H9 (cell line): ENCODE measurements at regions not wholly inside any gene's neighbourhood (a gene's known extent, or its start where the extent isn't known, plus 50 kb on each side); places are given as distances from the start of the nearest gene placed in this dataset.

Experiments used
- DNase-seq: peaks from one replicate; pipeline ENCODE4 v3.0.0-alpha.2; 2017
- H2AFZ ChIP-seq: one replicate; pipeline ENCODE4 v1.6.1; 2013; ENCODE audit warnings: mild to moderate bottlenecking, low read length, control low read depth, moderate library complexity
- H2AK5ac ChIP-seq: 2 replicates; pipeline ENCODE4 v1.6.1; 2013; ENCODE audit warnings: low read length, control low read depth, mixed read lengths; ENCODE audit not compliant: insufficient read length
- H2BK120ac ChIP-seq: one replicate; pipeline ENCODE4 v1.6.1; 2013; ENCODE audit warnings: low read depth, mild to moderate bottlenecking, low read length, control low read depth, inconsistent platforms; ENCODE audit not compliant: poor library complexity, severe bottlenecking
- H2BK12ac ChIP-seq: 2 replicates; pipeline ENCODE4 v1.6.1; 2013; ENCODE audit warnings: low read length, control low read depth, mixed read lengths, low read depth; ENCODE audit not compliant: insufficient read length
- H2BK15ac ChIP-seq: 2 replicates; pipeline ENCODE4 v1.6.1; 2013; ENCODE audit warnings: low read depth, low read length, control low read depth
- H2BK20ac ChIP-seq: one replicate; pipeline ENCODE4 v1.6.1; 2013; ENCODE audit warnings: low read depth, mild to moderate bottlenecking, low read length, control low read depth, inconsistent platforms; ENCODE audit not compliant: poor library complexity, severe bottlenecking
- H2BK5ac ChIP-seq: 2 replicates; pipeline ENCODE4 v1.6.1; 2013; ENCODE audit warnings: low read length, control low read depth, mixed read lengths; ENCODE audit not compliant: insufficient read length
- H3K14ac ChIP-seq: 2 replicates; pipeline ENCODE4 v1.6.1; 2013; ENCODE audit warnings: low read length, control low read depth; ENCODE audit not compliant: insufficient read depth
- H3K18ac ChIP-seq: 2 replicates; pipeline ENCODE4 v1.6.1; 2013; ENCODE audit warnings: low read depth, mild to moderate bottlenecking, mixed read lengths, low read length, control low read depth; ENCODE audit not compliant: insufficient read length
- H3K23ac ChIP-seq: 2 replicates; pipeline ENCODE4 v1.6.1; 2013; ENCODE audit warnings: low read length, control low read depth, mixed read lengths, low read depth; ENCODE audit not compliant: insufficient read length
- H3K23me2 ChIP-seq: 2 replicates; pipeline ENCODE4 v1.6.1; 2013; ENCODE audit warnings: low read depth, mild to moderate bottlenecking, mixed read lengths, low read length, control low read depth; ENCODE audit not compliant: insufficient read length, poor library complexity, severe bottlenecking
- H3K27ac ChIP-seq: 2 replicates; pipeline ENCODE4 v1.5.1; 2013; ENCODE audit warnings: low read length, control low read depth, mixed read lengths, low read depth; ENCODE audit not compliant: insufficient read length
- H3K27me3 ChIP-seq: 2 replicates; pipeline ENCODE4 v1.6.1; 2013; ENCODE audit warnings: low read length, control low read depth, inconsistent platforms; ENCODE audit not compliant: insufficient read depth
- H3K4ac ChIP-seq: 2 replicates; pipeline ENCODE4 v1.6.1; 2013; ENCODE audit warnings: low read depth, mild to moderate bottlenecking, control low read depth, inconsistent platforms, low read length, moderate library complexity
- H3K4me1 ChIP-seq: 2 replicates; pipeline ENCODE4 v1.6.1; 2013; ENCODE audit warnings: low read length, control low read depth, inconsistent platforms; ENCODE audit not compliant: insufficient read depth
- H3K4me2 ChIP-seq: 2 replicates; pipeline ENCODE4 v1.6.1; 2013; ENCODE audit warnings: low read length, control low read depth, mixed read lengths; ENCODE audit not compliant: insufficient read length, insufficient read depth
- H3K56ac ChIP-seq: 2 replicates; pipeline ENCODE4 v1.6.1; 2013; ENCODE audit warnings: low read depth, mild to moderate bottlenecking, mixed read lengths, low read length, control low read depth; ENCODE audit not compliant: insufficient read length
- H3K79me1 ChIP-seq: 2 replicates; pipeline ENCODE4 v1.6.1; 2013; ENCODE audit warnings: low read depth, mild to moderate bottlenecking, moderate library complexity, low read length, control low read depth, inconsistent platforms; ENCODE audit not compliant: insufficient read depth, poor library complexity, severe bottlenecking
- H3K79me2 ChIP-seq: 2 replicates; pipeline ENCODE4 v1.6.1; 2013; ENCODE audit warnings: low read length, control low read depth, inconsistent platforms; ENCODE audit not compliant: insufficient read depth
- H3K9ac ChIP-seq: 2 replicates; pipeline ENCODE4 v1.6.1; 2013; ENCODE audit warnings: low read length, control low read depth, mixed read lengths; ENCODE audit not compliant: insufficient read length; ENCODE audit errors: extremely low read depth
- H3K9me3 ChIP-seq: one replicate; pipeline ENCODE4 v1.6.1; 2013; ENCODE audit warnings: low read depth, low read length, inconsistent platforms; ENCODE audit not compliant: control insufficient read depth
- H3T11ph ChIP-seq: one replicate; pipeline ENCODE4 v1.6.1; 2013; ENCODE audit warnings: mild to moderate bottlenecking, low read length, control low read depth, inconsistent platforms
- H4K20me1 ChIP-seq: one replicate; pipeline ENCODE4 v1.6.1; 2013; ENCODE audit not compliant: control insufficient read depth, insufficient read length, insufficient read depth
- H4K5ac ChIP-seq: 2 replicates; pipeline ENCODE4 v1.6.1; 2013; ENCODE audit warnings: low read depth, mild to moderate bottlenecking, mixed read lengths, low read length, control low read depth; ENCODE audit not compliant: insufficient read length
- H4K8ac ChIP-seq: replicated peaks from 2 replicates; pipeline ENCODE4 v1.6.1; 2013; ENCODE audit warnings: low read length, control low read depth, mixed read lengths, low read depth; ENCODE audit not compliant: insufficient read length
- H4K91ac ChIP-seq: 2 replicates; pipeline ENCODE4 v1.6.1; 2013; ENCODE audit warnings: low read depth, mild to moderate bottlenecking, moderate library complexity, mixed read lengths, low read length, control low read depth; ENCODE audit not compliant: insufficient read length
- H3K27ac Mint-ChIP-seq, 3 experiments: 2 replicates in 2 of 3; 3 replicates in 1 of 3; pipeline ENCODE4 v1.8.0; 2020 to 2021; ENCODE audit warnings: mixed read lengths in 3 of 3, mild to moderate bottlenecking in 1 of 3, moderate library complexity in 1 of 3
- H3K27me3 Mint-ChIP-seq: 2 replicates; pipeline ENCODE4 v1.8.0; 2021; ENCODE audit warnings: low read depth, mild to moderate bottlenecking, moderate library complexity, mixed read lengths
- H3K36me3 Mint-ChIP-seq, 3 experiments: 2 replicates in 2 of 3; 3 replicates in 1 of 3; pipeline ENCODE4 v1.8.0; 2020 to 2021; ENCODE audit warnings: low read depth in 3 of 3, mixed read lengths in 3 of 3; ENCODE audit not compliant: insufficient read depth in 1 of 3
- H3K4me1 Mint-ChIP-seq, 2 experiments: 2 replicates each; pipeline ENCODE4 v1.8.0; 2020; ENCODE audit warnings: mixed read lengths in 2 of 2
- H3K4me3 Mint-ChIP-seq, 2 experiments: 2 replicates in 1 of 2; 3 replicates in 1 of 2; pipeline ENCODE4 v1.8.0; 2020 to 2021; ENCODE audit warnings: mild to moderate bottlenecking in 2 of 2, mixed read lengths in 2 of 2, moderate library complexity in 1 of 2
- H3K9me3 Mint-ChIP-seq, 2 experiments: 2 replicates in 1 of 2; 3 replicates in 1 of 2; pipeline ENCODE4 v1.8.0; 2020; ENCODE audit warnings: mild to moderate bottlenecking in 2 of 2, mixed read lengths in 2 of 2, moderate library complexity in 1 of 2
- WGBS: extraction: QIAGEN DNeasy Blood & Tissue Kit; methylation state at CpG from one replicate; pipeline ENCODE4 v1.1.7; 2013; ENCODE audit warnings: missing lambda C conversion rate, low lambda C conversion rate, mixed read lengths; ENCODE audit not compliant: insufficient read length; ENCODE audit errors: extremely low coverage; 5-methylcytosine and 5-hydroxymethylcytosine counted together
- TF ChIP-seq, protein P1 (sequence below): fragments of 200-600 bp; sonication (generic); conservative IDR thresholded peaks from 3 replicates; pipeline ENCODE4 v1.8.0; 2021; ENCODE audit warnings: antibody characterized with exemption, mild to moderate bottlenecking

- Mint-ChIP-seq H3K4me3 (no peak overlapping the region; a peak in 1 of 5 replicates), H3K27ac (no peak overlapping the region; a peak in 1 of 7 replicates), H3K27me3 (no peaks in the 10 kb centered on the region), H3K9me3 (no peaks in the 10 kb centered on the region; a peak in 1 of 5 replicates), H3K4me1 (peaks cover 11 to 19% of the 10 kb centered on the region in 2 experiments), H3K36me3 (no peaks in the 10 kb centered on the region)
- Histone ChIP-seq H4K20me1 (no peaks in the 10 kb centered on the region), H3K79me1 (no peaks in the 10 kb centered on the region), H2BK15ac (no peak overlapping the region), H3K79me2 (no peaks in the 10 kb centered on the region), H3K4me2 (no peak overlapping the region), H3K18ac (no peak overlapping the region), H3K23me2 (no peaks in the 10 kb centered on the region), H3K56ac (no peak overlapping the region), H2BK5ac (no peak overlapping the region), H3K27me3 (no peaks in the 10 kb centered on the region), H3K23ac (no peak overlapping the region), H2AK5ac (no peak overlapping the region), H4K5ac (no peak overlapping the region), H3K9ac (no peak overlapping the region), H4K91ac (no peak overlapping the region), H3T11ph (no peak overlapping the region), H2BK120ac (no peak overlapping the region), H3K9me3 (no peaks in the 10 kb centered on the region), H2BK12ac (no peak overlapping the region), H3K4ac (no peak overlapping the region), H3K14ac (no peak overlapping the region), H4K8ac (no peak overlapping the region), H2AFZ (no peak overlapping the region), H3K4me1 (no peaks in the 10 kb centered on the region), H3K27ac (no peak overlapping the region), H2BK20ac (no peak overlapping the region)
- no CpG with 5 or more reads among the region's 2 CpGs for WGBS
- no peak for DNase-seq
- TF ChIP-seq, protein P1, sequence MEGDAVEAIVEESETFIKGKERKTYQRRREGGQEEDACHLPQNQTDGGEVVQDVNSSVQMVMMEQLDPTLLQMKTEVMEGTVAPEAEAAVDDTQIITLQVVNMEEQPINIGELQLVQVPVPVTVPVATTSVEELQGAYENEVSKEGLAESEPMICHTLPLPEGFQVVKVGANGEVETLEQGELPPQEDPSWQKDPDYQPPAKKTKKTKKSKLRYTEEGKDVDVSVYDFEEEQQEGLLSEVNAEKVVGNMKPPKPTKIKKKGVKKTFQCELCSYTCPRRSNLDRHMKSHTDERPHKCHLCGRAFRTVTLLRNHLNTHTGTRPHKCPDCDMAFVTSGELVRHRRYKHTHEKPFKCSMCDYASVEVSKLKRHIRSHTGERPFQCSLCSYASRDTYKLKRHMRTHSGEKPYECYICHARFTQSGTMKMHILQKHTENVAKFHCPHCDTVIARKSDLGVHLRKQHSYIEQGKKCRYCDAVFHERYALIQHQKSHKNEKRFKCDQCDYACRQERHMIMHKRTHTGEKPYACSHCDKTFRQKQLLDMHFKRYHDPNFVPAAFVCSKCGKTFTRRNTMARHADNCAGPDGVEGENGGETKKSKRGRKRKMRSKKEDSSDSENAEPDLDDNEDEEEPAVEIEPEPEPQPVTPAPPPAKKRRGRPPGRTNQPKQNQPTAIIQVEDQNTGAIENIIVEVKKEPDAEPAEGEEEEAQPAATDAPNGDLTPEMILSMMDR, result no peak
These were observed 76.0 kb upstream of the KBTBD8 start for GRCh38 chr3:66922058-66922457.
